NCI-H1930 (cell line): ENCODE measurements at regions not wholly inside any gene's neighbourhood (a gene's known extent, or its start where the extent isn't known, plus 50 kb on each side); places are given as distances from the start of the nearest gene placed in this dataset.

Experiments used
- DNase-seq, 2 experiments: peaks; one replicate each; lab custom pipeline; 2025; lab: John Stamatoyannopoulos, UW

DNA sequence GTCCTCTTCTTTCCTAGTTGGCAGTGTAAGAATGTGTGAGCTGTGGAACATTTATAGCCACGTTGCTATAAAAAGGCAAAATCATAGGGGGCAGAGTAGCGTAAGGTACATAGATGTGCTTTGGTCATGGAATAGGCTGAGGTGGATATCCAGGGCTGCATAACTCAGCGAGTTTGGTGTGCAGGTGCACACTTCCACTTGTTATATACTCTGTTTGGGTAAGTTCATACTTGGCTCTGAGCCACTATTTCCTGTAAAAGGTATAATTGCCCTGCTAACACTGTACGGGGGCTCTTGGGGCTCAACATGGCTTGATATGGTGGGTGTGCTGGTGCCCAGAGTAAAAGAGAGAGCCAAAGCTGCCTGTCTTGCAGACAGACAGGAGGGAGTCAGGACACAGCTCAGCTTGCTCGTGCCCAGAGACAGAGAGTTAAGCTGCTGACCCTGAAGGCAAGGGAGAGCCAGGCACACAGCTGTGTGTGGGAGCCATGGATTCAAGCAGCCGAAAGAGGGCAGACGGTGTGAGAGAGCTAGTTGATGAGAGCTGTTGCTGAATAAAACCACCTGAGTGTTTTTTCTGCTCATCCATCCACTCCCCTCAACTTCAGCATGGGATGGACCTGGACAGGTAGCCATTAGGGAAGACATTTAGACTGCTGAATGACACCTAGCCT lies 126.7 kb downstream of the DKK1 start:
- DNase-seq: no peak

DNA sequence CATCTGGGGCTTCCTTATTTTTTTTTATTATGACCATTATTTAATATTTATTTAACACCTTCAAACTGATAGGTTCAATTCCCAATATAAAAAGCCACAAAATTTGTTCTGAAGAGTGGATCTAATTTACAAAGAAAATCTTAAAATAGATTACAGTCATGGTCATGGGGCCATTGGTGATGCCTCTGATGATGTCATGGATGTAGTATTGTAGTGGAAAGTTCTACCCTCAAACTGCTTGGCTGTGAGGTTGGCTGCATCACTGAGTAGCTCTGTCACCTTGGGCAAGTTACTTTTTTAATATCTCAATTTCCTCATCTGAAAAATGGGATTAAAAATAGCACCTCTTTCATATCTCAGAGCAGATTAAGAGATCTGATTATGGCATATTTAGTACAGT lies 128.5 kb downstream of the DKK1 start:
- no peak for DNase-seq

DNA sequence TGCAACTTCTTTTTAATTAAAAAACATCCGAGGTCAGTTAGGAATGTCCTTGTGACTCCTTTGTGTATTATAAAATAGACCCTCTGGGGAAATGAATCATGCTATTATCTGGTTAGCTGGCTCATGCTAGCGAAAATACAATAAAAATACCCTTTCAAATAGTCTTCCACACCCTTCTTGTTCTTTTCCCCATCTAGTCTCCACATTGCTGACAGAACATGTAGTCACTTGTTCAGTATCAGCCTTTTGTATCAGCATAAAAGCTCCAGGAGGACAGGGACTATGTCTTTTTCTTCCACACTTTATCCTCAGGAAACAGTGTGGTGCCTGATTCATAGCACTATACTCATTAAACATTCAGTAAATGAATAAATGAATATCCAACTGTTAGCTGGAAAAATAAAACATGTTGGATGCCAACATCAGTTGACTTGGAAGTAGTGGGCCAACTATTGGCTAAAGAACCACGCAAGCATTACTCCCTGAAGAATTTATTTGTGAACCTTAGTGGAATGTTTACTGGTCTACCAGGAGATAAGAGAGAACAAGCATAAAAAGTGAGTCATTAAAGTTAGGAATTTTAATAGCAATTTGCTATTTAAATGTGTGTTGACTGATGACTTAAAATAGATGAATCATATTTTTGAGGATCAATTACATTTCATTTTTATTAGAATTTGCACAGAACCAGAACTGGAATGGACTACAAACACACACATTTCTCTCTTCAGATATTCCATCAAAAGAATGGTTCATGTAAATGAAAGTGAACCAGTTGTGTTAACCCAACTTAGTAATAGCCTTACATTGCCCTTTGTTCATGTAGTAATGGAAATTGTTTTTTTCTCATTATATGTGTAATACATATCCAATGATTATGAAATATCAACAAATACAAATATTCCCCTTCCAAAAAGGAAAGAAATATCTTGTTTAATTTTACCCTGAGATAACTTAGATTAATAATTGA lies 129.6 kb downstream of the DKK1 start:
- DNase-seq: no peak

DNA sequence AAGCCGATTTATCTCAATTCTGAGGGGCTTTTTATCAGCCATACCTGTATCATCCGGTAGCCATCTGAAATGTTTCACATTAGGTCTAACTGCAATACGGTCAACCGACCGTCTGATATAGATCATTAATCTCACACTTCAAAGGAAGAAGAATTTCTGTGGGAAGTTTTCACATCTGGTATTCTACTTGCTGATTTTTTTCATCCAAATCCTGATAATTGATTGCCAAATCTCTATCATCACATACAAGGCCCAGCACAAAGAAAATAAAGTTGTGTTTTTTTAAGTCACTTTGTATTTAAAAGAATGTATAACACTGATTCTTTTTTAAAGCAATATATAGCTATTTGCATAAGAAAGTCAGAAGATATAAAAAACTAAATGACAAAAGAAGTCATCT lies 132.3 kb downstream of the DKK1 start:
- DNase-seq: no peak

DNA sequence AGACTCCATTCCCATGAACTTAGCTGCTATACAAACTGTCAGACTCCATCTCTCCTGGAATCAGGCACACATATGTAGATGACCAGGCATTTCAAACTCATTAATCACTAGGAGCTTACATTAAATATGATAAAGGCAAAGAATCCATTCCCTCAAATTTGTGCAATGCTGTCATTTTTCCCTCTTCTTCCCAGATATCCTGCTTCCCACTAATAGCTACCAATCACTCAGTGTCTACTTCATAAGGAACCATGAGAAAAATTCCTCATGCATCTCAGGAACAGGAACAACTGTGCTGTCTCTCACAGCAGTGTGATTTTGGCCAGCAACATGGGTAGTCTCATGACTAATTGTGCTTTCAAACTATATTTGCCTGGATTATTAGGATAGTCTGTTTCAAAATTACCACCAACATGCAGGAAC lies 133.9 kb downstream of the DKK1 start:
- no peak for DNase-seq

DNA sequence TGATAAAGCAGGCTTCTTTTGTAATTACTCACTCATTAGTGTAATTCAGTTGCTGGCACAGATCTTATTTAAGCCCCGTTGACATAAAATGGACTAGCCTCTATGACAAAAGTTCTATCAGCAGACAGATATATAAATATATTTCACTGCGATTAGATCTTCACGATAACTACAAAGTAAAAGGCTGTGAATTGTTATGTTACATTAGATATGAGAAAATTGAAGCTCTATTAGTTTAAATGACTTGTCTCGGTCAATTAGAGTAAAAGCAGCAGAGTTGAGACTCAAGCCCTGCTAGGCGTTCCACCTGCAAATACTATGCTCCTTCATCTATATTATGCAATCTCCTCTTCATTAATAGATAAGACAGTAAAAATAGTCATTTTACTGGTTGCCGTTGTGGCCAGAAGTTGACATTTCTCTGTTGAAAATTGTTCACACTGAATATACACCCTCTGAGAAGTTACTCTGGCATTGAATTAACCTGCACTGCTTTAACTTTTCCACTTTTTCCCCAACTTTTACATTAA lies 136.7 kb downstream of the DKK1 start:
- no peak for DNase-seq

DNA sequence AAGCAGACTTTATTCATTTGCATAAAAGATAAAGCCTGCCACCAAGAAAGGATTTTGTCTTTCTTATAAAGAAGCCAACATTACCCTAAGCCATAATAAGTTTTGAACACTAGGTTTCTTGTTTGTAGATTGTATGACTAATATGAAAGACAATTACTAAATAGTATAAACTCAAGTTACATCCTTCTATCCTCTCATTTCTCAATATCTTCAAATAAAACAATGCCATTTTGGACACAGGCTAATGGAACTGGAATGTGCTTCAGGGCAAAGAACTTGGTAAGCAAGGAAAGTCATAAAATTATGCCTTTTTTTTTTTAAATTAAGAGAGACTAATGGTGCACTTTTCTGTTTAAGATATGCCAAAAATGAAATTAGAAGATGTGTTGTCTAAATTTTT lies 137.7 kb downstream of the DKK1 start:
- DNase-seq: no peak

DNA sequence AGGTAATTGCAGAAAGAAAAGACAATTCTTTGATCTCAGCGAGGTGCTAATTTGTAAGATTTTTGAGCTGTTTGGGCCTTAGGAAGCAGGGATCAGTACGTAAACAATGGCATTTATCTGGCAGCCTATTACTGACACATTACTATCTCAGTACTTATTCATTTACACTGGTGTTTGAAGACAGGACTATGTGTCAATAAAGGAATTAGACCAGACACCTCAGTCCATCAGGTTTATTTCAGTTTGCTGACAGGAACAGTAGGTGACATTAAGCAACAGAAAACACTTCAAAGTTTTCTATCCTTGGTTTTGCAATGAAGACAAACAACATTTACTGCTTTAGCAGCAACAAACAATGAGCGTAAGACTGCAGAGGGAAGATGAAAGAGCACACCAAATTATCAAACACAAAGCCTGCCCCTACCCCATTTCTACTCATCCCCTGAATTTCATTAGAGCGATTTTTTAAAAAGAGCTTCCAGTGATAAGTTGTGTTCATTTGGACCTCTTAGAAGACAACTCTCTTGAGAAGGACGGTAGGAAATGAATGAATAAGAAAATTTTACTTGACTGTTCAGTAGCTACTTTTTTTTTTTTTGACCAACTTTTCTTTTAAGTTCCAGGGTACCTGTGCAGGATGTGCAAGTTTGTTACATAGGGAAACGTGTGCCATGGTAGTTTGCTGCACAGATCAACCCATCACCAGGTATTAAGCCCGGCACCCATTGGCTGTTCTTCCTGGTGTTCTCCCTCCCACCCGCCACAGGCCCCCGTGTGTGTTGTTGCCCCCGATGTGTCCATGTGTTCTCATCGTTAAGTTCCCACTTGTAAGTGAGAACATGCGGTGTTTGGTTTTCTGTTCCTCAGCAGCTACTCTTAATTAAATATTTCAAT lies 138.8 kb downstream of the DKK1 start:
- no peak for DNase-seq

DNA sequence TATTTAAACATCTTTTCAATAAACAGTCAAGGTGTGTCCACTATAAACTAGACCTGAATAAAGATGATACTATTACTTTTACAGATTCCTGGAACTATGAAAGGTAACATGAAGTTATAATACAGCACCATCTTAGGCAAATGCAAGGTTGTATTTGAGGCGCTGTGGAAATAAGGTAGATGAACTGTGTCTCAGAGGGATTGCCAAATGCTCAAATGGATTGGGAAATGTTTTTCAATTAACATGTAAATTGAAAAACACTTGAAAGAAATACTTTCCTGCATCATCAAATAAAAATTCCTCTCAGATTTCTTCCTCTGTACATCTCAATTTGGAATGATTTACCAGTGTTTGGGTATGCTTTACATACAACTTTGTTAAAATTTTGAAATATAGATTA lies 139.4 kb downstream of the DKK1 start:
- no peak for DNase-seq

DNA sequence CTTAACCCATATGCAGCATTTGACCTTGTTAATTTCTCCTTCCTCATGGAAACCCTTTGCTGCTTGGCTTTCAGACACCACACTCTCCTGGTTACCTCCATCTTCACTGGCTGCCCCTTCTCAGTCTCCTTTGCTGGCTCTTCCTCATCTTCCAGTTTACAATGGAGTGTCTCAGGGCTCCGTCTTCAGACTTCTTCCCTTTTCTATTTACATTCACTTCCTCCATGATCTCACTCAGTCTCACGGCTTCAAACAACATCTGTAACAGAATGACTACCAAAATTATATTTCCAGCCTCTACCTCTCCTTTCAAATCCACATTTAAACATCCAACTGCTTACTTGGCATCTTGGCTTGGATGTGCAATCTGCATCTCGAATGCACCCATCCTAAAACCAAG lies 140.4 kb downstream of the DKK1 start:
- DNase-seq: no peak

DNA sequence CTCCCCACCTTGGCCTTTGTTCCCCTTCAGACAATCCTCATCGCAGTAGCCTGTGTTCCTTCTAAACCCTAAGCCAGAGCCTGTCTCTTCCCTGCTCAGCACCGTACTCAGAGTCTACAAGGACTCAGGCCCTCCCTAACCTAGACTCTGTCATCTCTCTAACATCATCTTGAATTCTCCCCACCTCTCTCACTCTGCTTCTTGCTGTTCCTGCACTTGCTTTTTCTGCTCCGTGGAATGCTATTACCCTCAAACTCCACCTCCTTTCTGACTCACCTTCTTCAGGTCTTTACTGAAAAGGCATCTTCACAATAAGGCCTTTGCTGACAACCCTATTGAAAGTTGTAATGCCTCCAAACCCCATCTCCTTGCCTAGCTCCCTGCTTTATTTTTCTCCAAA lies 141.0 kb downstream of the DKK1 start:
- no peak for DNase-seq

DNA sequence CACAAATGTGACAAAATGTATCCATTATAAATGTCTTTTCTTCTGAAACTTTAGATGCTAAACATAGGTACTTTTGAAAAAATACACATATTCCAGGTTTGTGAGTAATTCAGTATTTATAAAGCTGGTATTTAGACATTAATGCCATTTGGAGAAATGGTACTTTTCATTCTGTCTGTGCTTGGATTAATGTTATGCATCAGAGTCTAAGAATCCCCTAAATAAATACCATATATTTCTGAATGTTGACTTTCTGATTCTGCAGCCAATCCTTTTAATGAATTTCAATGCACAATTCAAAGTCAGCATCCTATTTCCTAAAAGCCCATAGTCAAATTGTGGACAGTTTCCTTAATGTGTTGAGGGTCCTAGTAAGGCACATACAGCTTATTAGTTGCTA lies 145.0 kb downstream of the DKK1 start:
- no peak for DNase-seq

DNA sequence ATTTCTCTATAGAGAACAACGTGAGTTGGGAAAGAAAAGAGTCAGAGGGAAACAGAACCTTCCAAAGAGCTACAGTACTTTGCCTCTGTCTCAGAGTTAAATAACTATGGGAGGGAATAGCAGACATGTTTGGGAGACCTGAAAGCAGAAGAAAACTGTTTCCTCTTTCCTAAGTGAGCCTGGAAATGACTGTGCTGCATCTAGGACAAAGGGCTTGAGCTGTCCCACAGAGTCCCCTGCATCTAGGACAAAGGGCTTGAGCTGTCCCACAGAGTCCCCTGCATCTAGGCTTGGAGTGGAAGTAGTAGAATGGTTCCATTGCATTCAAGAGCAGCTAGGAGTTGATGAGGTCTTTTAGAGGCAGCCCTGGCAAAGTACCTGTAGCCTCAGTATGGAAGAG lies 149.7 kb downstream of the DKK1 start:
- DNase-seq: no peak

DNA sequence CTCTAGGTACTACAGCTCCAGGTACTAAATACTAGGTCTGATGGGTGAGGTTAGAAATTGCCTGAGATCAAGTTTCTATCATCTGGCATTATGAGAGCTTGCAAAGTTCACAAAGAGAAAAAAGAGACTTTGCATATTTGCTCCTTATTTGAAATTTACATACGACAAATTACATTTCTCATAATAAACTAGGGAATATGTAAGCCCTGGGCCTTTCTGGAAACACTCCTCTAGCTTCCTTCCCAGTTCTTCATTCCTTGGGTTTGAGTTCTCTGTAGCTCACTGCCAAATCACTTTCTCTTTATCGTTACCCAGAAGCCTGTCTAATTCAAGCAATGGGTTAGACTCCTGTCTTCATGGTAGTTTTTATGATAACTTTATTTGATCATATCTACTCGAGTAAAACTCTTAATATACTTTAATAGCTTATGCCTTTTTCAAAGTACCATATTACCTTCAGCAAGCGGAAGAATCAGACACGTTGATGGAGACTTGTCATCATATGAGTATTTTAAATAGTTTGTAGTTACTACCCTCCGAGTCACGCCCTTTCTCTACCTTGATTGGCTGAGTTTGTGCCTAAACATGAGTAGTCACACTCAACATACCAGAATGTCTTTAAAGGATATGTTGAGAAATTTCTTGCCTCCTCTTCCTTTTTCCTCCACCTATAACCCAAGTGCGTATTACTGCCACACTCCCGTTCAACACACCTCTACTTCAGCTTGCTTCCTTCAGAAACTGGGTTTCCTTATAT lies 150.5 kb downstream of the DKK1 start:
- no peak for DNase-seq

DNA sequence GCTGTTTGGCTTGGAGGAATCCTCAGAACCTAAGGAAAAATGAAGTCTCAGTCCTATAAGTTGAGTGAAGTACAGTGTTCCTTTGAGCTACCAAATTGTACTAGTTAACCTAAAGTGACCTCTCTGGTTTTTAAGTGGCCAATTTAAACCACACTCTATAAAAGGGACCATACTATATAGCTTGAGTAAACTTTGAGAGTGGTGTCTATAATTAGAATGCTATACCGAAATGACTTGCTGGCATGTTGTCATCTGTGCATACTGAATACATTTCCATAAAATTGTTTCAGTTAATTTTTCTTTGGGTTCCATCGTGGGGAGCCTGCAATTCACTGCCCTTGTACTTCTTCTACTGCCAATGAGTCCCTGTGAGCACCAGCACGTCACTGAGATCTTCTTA lies 151.1 kb downstream of the DKK1 start:
- DNase-seq: no peak

DNA sequence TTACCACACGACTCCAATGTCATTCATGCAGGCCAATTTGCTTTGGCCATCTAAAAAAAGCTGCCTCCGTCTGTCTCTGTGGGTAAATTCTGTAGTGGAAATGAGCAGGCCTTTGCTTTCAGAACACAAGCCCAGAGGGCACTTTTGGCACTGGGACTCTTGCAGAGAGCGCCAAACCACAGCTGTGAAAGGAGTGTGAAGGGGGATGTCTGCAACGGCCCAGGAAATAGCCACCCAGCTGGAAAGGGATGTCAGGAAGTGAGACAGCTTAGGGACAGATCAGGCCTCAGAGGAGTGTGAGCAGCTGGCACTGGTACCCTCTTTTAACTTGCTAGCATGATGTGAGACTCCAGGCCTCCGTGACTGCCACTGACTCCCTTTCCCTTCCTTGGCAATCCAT lies 152.4 kb downstream of the DKK1 start:
- no peak for DNase-seq

DNA sequence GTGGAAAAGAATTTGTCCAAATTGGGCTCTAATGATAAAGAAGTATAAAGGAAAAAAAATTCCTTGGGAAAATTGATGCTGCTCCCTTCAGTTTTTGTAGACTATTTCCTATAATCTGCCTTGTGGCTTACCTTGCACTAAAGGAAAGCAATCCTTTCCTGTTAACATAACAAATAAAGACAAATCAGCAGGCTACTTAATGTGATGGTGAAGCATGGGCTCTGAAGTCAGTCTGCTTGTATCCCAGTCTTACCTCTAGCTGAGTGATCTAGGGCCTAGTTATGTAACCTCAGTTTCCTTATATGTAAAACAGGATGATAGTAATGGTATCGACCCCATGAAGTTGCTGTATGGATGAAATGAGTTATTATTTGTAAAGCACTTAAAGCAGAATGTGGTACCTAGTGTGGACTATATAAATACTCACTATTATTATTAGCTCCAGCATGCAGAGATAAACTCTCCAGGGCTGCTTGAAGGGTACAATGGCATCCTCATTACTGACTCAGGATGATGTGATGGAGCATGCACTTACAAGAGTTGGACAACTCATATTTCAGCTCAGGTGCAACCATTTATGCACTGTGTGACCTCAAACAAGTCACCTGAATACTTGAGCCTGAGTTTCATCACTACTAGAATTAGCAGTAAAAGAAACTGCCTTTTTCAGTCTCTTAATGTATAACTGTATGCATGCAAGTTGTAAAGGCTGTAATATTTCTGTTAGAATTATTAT lies 156.1 kb downstream of the DKK1 start:
- no peak for DNase-seq

DNA sequence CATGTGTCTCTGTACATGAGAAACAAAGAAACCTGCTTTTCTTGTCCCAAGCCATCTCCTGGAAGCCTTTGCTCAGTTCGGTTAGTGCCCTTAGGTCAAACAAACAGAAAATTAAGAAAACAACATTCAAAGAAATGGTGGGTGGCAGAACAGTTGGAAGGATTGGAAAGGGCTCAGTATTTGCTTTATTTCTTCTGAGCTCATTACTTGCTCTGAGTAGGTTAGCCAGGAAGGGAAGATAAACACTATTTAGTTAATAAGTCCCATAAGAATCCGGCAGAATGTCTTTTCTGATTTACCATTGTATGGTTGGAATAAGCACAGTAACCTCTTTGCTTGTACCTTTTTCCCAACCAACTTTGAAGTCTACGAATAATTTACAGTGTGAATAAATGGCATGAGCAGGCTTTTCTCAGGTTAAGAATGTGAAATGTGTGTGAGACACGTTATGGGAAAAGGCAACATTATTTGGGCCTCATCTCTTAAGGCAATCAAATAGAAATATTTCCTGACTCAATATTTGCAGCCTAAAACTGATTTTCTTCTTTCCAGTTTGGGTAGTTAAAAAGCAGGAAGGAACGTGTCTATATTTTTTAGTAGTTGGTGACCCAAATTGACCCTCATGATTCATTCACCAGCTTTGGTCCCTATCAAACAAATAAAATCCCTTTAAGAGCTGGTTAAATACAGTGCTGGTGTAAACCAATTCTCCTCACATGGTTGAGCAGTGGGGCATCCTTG lies 158.5 kb downstream of the DKK1 start:
- DNase-seq: no peak

DNA sequence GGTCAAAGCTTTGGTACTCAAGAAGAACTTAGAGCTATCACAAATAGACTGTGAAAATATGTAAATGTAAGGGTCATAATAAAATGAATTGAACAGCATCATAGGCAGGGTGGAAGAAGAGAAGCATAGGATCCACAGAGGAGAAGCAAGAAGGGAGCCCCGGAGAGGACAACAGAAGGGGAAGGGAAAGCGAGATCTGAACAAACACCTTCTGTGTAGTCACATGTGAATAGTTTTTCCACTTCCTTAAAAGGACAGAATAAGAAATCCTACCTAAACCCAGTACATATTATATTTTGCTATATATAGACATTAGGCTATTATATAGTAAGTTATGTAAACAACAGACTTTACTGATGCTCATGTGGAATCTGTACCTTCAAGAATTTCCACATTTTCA lies 160.2 kb downstream of the DKK1 start:
- DNase-seq: no peak

DNA sequence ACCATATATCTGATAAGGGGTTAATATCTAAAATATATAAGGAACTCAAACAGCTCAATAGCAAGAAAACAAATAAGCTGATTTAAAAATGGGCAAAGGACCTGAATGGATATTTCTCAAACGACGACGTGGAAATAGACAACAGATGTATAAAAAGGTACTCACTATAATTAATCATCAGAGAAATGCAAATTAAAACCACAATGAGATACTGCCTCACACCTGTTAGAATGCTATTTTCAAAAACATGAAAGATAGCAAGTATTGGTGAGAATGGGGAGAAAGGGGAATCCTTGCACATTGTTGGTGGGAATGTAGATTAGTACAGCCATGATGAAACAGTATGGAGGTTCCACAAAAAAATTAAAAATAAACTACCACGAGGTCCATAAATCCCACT lies 163.2 kb downstream of the DKK1 start:
- DNase-seq: no peak
